Effector CD4-positive, alpha-beta T cell (primary cell): ENCODE measurements at regions not wholly inside any gene's neighbourhood (a gene's known extent, or its start where the extent isn't known, plus 50 kb on each side); places are given as distances from the start of the nearest gene placed in this dataset.
"Not testable (repeated sequence)": the region's sequence is repeated elsewhere in the genome, so short reads cannot be mapped to it uniquely, and the experiment has no call there.

Experiments
- DNase-seq: peaks from one replicate; pipeline ENCODE4 v3.0.0-alpha.2; 2020

DNA sequence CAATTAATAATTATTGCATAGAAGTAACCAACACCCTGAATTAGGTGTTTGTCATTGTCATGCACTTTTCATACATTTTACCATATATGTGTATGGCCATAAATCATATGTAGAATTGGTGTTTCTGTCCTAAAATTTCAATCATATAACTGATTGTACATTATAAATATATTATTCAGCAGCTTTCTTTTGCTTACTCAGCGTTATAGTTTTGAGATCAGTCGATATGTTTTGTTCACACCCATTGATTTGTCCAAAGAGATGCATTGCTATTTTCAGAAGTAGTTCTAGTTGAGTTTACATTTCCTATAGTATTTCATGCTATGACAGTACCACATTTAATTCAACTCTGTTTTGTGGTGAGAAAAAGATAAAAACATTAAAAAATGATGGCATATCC, 50.5 kb upstream of the PARP4 start:
- no peak for DNase-seq

- not testable (repeated sequence) for DNase-seq
These were observed 51.4 kb upstream of the PARP4 start for GRCh38 chr13:24563971-24564370.

GRCh38 chr13:24564881-24565280, 52.3 kb upstream of the PARP4 start:
- DNase-seq: no peak

GRCh38 chr13:24567593-24567992, 55.0 kb upstream of the PARP4 start:
- not testable (repeated sequence) for DNase-seq

DNA sequence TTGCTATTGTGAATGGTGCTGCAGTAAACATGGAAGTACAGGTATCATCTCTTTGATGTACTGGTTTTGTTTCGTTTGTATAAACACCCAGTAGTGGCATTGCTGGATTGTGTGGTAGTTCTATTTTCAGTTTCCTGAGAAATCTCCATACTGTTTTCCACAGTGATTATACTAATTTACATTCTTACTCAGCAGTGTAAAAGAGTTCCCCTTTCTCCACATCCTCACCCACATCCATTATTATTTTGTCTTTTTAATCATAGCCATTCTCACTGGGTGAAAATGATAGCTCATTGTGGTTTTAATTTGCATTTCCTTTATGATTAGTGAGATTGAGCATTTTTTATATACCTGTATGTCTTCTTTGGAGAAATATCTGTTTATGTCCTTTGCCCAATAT, 62.3 kb upstream of the PARP4 start:
- no peak for DNase-seq

DNA sequence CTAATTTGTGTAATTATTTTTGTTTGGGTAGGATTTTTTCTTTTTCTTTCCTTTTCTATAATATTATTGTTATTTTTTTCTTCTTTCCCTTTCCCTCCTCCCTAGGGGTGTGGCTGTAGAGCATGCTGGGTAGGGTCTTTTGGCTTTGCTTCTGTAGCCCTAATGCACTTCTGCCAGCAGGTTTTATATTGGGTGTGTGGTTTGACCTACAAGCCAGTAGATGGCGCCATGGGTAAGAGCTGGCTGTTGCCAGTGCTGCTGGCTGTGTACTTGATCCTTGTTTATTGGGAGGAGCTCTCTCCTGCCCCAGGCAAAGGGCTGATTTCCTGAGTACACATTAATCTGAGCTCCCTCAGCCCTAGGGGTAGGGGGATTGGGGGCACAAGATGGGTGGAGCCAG, 67.7 kb upstream of the PARP4 start:
- DNase-seq: not testable (repeated sequence)

GRCh38 chr13:24581578-24581977, 69.0 kb upstream of the PARP4 start:
- DNase-seq: not testable (repeated sequence)

DNA sequence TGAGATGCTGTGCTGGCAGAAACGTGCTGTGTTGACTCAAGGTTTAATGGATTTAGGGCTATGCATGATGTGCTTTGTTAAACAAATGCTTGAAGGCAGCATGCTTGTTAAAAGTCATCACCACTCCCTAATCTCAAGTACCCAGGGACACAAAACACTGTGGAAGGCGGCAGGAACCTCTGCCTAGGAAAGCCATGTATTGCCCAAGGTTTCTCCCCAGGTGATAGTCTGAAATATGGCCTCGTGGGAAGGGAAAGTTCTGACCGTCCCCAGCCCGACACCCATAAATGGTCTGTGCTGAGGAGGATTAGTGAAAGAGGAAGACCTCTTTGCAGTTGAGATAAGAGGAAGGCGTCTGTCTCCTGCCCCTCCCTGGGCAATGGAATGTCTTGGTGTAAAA, 79.1 kb upstream of the PARP4 start:
- not testable (repeated sequence) for DNase-seq

DNA sequence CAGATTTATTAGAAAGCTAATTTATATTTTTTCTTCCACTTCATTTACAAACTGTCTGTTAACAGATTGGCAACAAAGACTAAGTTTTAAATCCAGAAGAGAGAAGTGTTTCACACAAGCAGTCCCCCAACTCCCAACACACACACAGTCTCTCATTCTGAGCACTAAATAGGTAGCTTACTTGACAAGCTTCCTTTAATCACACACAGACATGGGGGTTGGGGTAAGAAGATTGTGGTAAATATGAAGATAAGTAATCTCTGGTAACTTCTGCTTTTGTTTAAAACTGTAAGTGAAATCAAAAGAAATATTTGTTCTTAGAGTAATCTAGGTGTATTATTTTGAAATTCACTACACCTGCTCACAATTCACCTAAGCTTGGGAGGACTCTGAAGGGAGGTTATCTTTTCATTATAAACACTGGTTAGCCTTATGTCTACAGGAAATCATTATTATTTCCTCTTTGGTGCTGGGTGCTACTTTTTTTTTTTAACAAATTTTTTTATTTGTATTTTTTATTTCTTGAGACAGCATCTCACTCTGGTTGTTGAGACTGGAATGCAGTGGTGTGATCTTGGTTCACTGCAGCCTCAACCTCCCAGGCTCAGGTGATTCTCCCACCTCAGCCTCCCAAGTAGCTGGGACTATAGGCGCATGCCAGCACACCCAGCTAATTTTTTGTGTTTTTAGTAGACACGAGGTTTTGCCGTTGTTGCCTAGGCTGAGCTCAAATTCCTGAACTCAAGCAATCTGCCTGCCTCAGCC, 82.1 kb upstream of the ATP12A start:
- not testable (repeated sequence) for DNase-seq

GRCh38 chr13:24599019-24599791, 81.0 kb upstream of the ATP12A start:
- not testable (repeated sequence) for DNase-seq

GRCh38 chr13:24605923-24606372, 74.3 kb upstream of the ATP12A start:
- no peak for DNase-seq

- DNase-seq: no peak
These were observed 73.6 kb upstream of the ATP12A start for GRCh38 chr13:24606486-24607170.

DNA sequence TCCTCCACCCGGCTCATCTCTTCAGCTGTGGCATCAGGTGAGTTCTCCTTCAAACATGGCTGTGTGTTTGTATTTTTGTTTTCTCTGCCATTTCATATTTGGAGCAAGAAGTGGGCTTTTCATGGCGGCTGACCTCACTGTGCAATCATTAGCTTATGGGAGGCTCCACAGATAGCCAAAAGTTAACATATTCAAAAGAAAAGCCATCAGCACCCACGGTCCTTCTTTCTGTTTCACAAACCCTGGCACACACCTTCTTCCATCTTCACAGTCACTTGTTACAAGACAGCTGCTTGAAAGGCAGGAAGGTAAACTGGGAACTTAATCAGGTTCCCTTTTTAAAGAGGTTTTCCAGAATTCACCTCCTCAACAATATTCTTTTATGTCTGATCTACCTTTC, 69.3 kb upstream of the ATP12A start:
- DNase-seq: no peak

GRCh38 chr13:24612726-24613125, 67.5 kb upstream of the ATP12A start:
- no peak for DNase-seq

DNA sequence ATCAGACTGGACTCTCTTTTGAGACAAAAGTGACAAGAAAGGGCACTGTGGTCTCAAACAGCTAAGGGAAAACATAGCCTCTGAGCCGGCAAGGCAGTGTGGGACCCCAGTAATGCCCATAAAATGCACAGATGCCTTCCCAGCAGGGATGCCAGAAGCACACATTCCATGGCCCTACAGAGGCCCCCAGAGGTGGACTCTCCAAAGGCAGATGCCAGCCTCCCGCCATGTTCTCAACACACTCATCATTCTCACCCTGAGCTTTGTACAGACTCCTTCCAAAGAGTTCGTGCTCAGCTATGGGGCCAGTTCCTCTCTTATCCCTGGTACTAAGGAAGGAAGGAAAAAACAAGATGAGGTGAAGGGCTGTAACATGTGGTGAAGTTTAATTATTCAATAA, 67.1 kb upstream of the ATP12A start:
- DNase-seq: no peak

GRCh38 chr13:24613755-24614154, 66.5 kb upstream of the ATP12A start:
- DNase-seq: no peak

- no peak for DNase-seq
These were observed 65.7 kb upstream of the ATP12A start for GRCh38 chr13:24614306-24615080.

GRCh38 chr13:24615114-24615513, 65.1 kb upstream of the ATP12A start:
- DNase-seq: no peak

GRCh38 chr13:24615911-24616472, 64.2 kb upstream of the ATP12A start:
- DNase-seq: no peak

DNA sequence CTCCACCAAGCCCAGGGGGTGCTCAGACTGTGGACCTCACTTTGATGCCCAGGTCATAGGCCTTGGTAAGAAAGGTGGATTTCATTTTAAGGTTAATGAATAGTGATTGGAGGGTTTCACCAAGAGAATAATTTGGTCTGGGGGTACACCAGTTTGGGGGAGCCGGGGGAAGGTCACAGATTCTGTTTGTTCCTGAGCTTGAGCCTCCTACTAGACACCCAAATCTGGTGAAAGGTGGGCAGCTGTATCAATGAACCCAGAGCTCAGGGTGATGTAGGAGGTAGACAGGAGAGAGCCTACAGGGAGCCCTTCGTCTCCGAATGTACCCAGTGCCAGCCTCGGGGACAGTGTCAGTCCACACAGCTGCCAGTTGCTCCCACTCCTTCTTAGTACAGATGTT, 63.7 kb upstream of the ATP12A start:
- no peak for DNase-seq

DNA sequence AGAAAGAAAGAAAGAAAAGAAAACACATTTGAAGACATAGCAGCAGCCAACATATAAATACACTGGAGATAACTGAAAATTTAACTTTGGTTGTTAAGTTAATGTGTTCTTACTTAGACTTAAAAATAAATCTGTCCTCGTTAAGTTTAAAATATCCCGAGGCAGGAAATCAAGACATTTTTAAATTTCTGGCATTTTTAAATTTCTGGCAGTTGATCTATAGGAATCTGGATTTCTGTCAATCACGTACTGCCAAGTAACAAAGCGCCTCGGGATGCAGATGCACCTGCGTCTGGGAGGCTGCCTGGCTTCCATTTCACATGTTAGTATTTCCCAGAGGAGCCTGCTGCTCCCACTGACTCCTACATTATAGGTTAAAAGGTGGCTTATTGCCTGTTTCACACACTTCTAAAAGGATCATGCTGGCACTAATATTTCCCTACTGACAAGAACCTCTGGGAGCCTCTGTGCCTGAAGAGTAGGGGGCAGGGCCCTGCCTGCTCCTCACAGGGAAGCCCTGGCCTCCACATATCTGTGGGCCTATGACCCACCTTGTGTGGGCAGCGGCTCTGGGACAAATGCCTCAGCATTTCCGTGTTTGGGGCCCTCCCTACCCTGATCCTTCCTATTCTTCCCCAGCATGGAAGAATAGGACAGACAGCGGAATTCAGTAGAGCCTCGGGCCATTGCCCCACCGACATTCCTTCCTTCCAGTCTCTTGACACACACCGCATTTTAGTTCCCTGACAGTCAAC, 62.8 kb upstream of the ATP12A start:
- DNase-seq: no peak
